GM12878 (cell line): ENCODE measurements at regions not wholly inside any gene's neighbourhood (a gene's known extent, or its start where the extent isn't known, plus 50 kb on each side); places are given as distances from the start of the nearest gene placed in this dataset.

ENCODE experiments used
- CEBPB ChIP-seq, 2 experiments: fragments of 150-350 bp in 1 of 2; IDR thresholded peaks; 2 replicates each; pipeline ENCODE4 v1.6.1; 2012 to 2014; ENCODE audit warnings: low read depth in 2 of 2, low read length in 2 of 2, borderline replicate concordance in 1 of 2, inconsistent platforms in 1 of 2
- CREB1 ChIP-seq: IDR thresholded peaks from 2 replicates; pipeline ENCODE4 v1.6.1; 2012; ENCODE audit warnings: low read depth, mild to moderate bottlenecking, inconsistent platforms
- ESRRA ChIP-seq: IDR thresholded peaks from 2 replicates; pipeline ENCODE4 v1.6.1; 2012; ENCODE audit warnings: mild to moderate bottlenecking, low read length, improper control_type of control experiment
- RCOR1 ChIP-seq: conservative IDR thresholded peaks from 2 replicates; pipeline ENCODE4 v1.6.1; 2012; ENCODE audit warnings: low read depth, low read length, improper control_type of control experiment
- SUZ12 ChIP-seq: fragments of 200-600 bp; sonication (generic); IDR thresholded peaks from one replicate; pipeline ENCODE4 v1.6.1; 2018; ENCODE audit warnings: antibody characterized with exemption, mild to moderate bottlenecking; ENCODE audit not compliant: unreplicated experiment
- YY1 ChIP-seq: IDR thresholded peaks from 2 replicates; pipeline ENCODE4 v1.6.1; 2011; ENCODE audit warnings: low read depth, mild to moderate bottlenecking, low read length
- TF ChIP-seq, protein P1 (sequence below), 3 experiments: IDR thresholded peaks in 2 of 3; conservative IDR thresholded peaks in 1 of 3; 2 replicates each; pipeline ENCODE4 v1.5.1; 2011; ENCODE audit warnings: low read depth in 3 of 3, low read length in 3 of 3, mild to moderate bottlenecking in 3 of 3, control low read depth in 2 of 3, moderate library complexity in 2 of 3, inconsistent platforms in 1 of 3, mixed read lengths in 1 of 3; ENCODE audit not compliant: control insufficient read depth in 2 of 3, insufficient read depth in 1 of 3; ENCODE audit errors: extremely low read depth in 1 of 3
- TF ChIP-seq, protein P2 (sequence below): IDR thresholded peaks from 2 replicates; pipeline ENCODE4 v1.6.1; 2012; ENCODE audit warnings: mild to moderate bottlenecking, low read depth, low read length
- TF ChIP-seq, protein P3 (sequence below): IDR thresholded peaks from 2 replicates; pipeline ENCODE4 v1.6.1; 2011; ENCODE audit warnings: low read depth, mild to moderate bottlenecking, low read length, moderate library complexity, borderline replicate concordance; ENCODE audit errors: extremely low read depth

DNA sequence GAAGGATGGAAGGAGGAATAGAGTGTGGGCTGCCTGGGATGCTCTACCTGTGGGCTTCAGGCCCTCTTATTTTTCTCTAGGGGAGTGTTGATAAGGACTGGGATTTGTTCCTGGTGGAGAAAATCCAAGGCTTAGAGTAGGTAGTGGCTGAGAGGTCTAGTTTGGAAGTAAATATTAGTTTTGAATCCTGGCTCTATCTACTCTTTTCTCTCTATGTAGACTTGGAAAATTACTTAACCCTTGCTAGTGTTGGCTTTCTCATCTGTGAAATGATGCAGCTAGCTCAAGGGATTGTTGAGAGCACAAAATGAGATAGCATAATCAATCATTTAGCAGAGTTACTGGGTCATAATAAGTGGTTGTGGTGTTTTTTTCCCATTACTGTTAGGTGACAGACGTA is 102.7 kb upstream of the MLIP start:
- TF ChIP-seq, protein P1, sequence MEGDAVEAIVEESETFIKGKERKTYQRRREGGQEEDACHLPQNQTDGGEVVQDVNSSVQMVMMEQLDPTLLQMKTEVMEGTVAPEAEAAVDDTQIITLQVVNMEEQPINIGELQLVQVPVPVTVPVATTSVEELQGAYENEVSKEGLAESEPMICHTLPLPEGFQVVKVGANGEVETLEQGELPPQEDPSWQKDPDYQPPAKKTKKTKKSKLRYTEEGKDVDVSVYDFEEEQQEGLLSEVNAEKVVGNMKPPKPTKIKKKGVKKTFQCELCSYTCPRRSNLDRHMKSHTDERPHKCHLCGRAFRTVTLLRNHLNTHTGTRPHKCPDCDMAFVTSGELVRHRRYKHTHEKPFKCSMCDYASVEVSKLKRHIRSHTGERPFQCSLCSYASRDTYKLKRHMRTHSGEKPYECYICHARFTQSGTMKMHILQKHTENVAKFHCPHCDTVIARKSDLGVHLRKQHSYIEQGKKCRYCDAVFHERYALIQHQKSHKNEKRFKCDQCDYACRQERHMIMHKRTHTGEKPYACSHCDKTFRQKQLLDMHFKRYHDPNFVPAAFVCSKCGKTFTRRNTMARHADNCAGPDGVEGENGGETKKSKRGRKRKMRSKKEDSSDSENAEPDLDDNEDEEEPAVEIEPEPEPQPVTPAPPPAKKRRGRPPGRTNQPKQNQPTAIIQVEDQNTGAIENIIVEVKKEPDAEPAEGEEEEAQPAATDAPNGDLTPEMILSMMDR (IDR thresholded peaks at IDR 0.05 in 2 of 3, conservative IDR thresholded peaks at IDR 0.05 in 1 of 3; ENCODE audit: control insufficient read depth in 2 of 3, extremely low read depth in 1 of 3, insufficient read depth in 1 of 3, low read depth in 3 of 3, low read length in 3 of 3) = no peak
- TF ChIP-seq, protein P2, sequence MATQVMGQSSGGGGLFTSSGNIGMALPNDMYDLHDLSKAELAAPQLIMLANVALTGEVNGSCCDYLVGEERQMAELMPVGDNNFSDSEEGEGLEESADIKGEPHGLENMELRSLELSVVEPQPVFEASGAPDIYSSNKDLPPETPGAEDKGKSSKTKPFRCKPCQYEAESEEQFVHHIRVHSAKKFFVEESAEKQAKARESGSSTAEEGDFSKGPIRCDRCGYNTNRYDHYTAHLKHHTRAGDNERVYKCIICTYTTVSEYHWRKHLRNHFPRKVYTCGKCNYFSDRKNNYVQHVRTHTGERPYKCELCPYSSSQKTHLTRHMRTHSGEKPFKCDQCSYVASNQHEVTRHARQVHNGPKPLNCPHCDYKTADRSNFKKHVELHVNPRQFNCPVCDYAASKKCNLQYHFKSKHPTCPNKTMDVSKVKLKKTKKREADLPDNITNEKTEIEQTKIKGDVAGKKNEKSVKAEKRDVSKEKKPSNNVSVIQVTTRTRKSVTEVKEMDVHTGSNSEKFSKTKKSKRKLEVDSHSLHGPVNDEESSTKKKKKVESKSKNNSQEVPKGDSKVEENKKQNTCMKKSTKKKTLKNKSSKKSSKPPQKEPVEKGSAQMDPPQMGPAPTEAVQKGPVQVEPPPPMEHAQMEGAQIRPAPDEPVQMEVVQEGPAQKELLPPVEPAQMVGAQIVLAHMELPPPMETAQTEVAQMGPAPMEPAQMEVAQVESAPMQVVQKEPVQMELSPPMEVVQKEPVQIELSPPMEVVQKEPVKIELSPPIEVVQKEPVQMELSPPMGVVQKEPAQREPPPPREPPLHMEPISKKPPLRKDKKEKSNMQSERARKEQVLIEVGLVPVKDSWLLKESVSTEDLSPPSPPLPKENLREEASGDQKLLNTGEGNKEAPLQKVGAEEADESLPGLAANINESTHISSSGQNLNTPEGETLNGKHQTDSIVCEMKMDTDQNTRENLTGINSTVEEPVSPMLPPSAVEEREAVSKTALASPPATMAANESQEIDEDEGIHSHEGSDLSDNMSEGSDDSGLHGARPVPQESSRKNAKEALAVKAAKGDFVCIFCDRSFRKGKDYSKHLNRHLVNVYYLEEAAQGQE = no peak
- TF ChIP-seq SUZ12 = no peak
- TF ChIP-seq RCOR1 = no peak
- TF ChIP-seq, protein P3, sequence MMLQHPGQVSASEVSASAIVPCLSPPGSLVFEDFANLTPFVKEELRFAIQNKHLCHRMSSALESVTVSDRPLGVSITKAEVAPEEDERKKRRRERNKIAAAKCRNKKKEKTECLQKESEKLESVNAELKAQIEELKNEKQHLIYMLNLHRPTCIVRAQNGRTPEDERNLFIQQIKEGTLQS = no peak
- no peak for TF ChIP-seq CREB1
- no peak for TF ChIP-seq ESRRA
- TF ChIP-seq YY1 = no peak
- no peak for TF ChIP-seq CEBPB (IDR thresholded peaks at IDR 0.05; ENCODE audit: borderline replicate concordance in 1 of 2, low read depth in 2 of 2, low read length in 2 of 2)
